Left lung (tissue), 4 donors: ENCODE measurements at regions not wholly inside any gene's neighbourhood (a gene's known extent, or its start where the extent isn't known, plus 50 kb on each side); places are given as distances from the start of the nearest gene placed in this dataset.

ENCODE experiments used
- ATAC-seq: fragments of 200-7000 bp; cut with Tn5 transposase; one replicate; pipeline ENCODE4 v1.9.1; 2020; ENCODE audit warnings: moderate library complexity
- DNase-seq, 4 donors: peaks; one replicate each; pipeline ENCODE4 v3.0.0-alpha.2; 2013 to 2020
- H3K27ac ChIP-seq, 2 donors: fragments of 200-600 bp; sonication (generic) in 1 of 2; one replicate each; pipeline versions ENCODE4 v1.5.0 to v1.8.0; 2020 to 2021
- H3K27me3 ChIP-seq, 2 donors: fragments of 200-600 bp; sonication (generic) in 1 of 2; one replicate each; pipeline versions ENCODE4 v1.5.0 to v1.8.0; 2020 to 2021
- H3K36me3 ChIP-seq, 2 donors: fragments of 200-600 bp; sonication (generic) in 1 of 2; one replicate each; pipeline versions ENCODE4 v1.5.0 to v1.8.0; 2020 to 2021
- H3K4me1 ChIP-seq, 2 donors: fragments of 200-600 bp; one replicate each; pipeline ENCODE4 v1.8.0; 2021
- H3K4me3 ChIP-seq, 2 donors: fragments of 200-600 bp; sonication (generic) in 1 of 2; one replicate each; pipeline versions ENCODE4 v1.5.0 to v1.8.0; 2020 to 2021; ENCODE audit warnings: mild to moderate bottlenecking in 1 of 2
- H3K9me3 ChIP-seq, 2 donors: fragments of 200-600 bp; sonication (generic) in 1 of 2; one replicate each; pipeline versions ENCODE4 v1.5.0 to v1.8.0; 2020 to 2021
- intact Hi-C, 2 donors: fragments of 100-400 bp; cut with DNase I; formaldehyde crosslinking; loops; one replicate each; pipeline versions ENCODE4 v1.11.2 to v1.14.2; 2022
- TF ChIP-seq, protein P1 (sequence below), 2 donors: fragments of 200-600 bp; sonication (generic) in 1 of 2; IDR thresholded peaks; one replicate each; pipeline versions ENCODE4 v1.5.0 to v1.8.0; 2021; ENCODE audit warnings: antibody characterized with exemption in 2 of 2
- donor health status: DM: no; HTN: yes; CAD: no.
- donor health status: DM: no; HTN: no; CAD: no.

DNA sequence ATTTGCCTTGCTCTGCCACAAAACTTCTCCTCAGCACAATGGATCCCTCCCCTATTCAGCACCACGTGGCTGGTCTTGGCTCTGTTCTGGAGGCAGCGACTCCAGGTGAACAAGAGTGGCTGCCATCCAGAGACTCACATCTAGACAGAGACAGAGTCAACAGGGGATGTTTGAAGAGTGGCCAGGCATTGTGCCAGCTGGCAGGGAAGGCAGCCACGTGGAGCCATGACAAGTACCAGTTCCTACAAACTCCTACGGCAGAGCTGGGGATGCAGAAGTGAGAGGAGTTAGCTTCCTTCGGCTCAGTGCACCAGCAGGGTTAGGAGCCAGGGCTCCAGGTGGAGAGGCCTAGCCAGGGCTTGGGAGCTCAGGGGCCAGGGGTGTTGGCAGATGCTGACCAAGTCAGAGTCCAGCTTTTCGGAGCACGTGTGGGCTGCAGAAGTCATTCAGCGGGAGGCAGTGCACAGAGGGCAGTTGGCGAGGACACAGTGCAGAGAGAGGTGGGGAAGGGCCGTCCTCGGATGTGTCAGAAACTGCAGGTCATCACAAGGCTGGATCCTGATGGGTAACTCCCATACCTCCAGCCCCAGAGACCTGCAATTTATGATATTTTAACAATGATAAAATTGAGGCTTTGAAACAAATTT lies 171.7 kb upstream of the PDE10A start:
- H3K36me3 ChIP-seq: no peaks in the 10 kb centered on the region
- intact Hi-C loops: no loop called here
- H3K27ac ChIP-seq: no peak overlapping the region
- peaks cover 3 to 10% of the 10 kb centered on the region in 2 donors for H3K4me1 ChIP-seq
- peaks cover 0 to 13% of the 10 kb centered on the region in 2 donors for H3K27me3 ChIP-seq
- no peak overlapping the region for H3K4me3 ChIP-seq
- ATAC-seq: peak; percentile 99
- TF ChIP-seq, protein P1, sequence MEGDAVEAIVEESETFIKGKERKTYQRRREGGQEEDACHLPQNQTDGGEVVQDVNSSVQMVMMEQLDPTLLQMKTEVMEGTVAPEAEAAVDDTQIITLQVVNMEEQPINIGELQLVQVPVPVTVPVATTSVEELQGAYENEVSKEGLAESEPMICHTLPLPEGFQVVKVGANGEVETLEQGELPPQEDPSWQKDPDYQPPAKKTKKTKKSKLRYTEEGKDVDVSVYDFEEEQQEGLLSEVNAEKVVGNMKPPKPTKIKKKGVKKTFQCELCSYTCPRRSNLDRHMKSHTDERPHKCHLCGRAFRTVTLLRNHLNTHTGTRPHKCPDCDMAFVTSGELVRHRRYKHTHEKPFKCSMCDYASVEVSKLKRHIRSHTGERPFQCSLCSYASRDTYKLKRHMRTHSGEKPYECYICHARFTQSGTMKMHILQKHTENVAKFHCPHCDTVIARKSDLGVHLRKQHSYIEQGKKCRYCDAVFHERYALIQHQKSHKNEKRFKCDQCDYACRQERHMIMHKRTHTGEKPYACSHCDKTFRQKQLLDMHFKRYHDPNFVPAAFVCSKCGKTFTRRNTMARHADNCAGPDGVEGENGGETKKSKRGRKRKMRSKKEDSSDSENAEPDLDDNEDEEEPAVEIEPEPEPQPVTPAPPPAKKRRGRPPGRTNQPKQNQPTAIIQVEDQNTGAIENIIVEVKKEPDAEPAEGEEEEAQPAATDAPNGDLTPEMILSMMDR (IDR thresholded peaks at IDR 0.05): no peak
- no peaks in the 10 kb centered on the region for H3K9me3 ChIP-seq
- DNase-seq: peak in 3 of 4 donors; percentile 82 to 90 (median 87)

DNA sequence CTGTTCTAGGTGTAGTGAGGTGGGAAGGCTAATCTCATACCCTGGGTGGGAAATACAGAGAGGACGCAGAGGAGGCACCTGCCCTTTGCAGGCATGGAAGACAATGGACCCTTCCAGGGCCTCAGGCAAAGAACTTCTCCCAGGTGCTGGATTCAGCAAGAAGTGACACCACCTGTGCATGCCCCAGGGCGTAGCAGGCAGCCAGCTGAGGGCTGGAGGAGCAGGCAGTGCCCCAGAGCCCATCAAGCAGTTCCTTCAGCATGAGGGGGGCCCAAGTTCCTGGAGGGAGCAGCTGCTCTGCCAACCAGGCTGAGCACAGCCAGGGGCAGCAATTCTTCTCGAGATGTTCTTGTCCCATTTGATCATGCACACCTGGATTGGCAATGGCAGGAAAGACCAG lies 170.3 kb upstream of the PDE10A start:
- peaks cover 3 to 10% of the 10 kb centered on the region in 2 donors for H3K4me1 ChIP-seq
- no peak for ATAC-seq
- no peaks in the 10 kb centered on the region for H3K9me3 ChIP-seq
- H3K36me3 ChIP-seq: no peaks in the 10 kb centered on the region
- TF ChIP-seq, protein P1 (IDR thresholded peaks at IDR 0.05): no peak
- DNase-seq: no peak
- no peak overlapping the region for H3K27ac ChIP-seq
- H3K27me3 ChIP-seq: peaks cover 0 to 13% of the 10 kb centered on the region in 2 donors
- no peak overlapping the region for H3K4me3 ChIP-seq
- intact Hi-C loops: no loop called here

DNA sequence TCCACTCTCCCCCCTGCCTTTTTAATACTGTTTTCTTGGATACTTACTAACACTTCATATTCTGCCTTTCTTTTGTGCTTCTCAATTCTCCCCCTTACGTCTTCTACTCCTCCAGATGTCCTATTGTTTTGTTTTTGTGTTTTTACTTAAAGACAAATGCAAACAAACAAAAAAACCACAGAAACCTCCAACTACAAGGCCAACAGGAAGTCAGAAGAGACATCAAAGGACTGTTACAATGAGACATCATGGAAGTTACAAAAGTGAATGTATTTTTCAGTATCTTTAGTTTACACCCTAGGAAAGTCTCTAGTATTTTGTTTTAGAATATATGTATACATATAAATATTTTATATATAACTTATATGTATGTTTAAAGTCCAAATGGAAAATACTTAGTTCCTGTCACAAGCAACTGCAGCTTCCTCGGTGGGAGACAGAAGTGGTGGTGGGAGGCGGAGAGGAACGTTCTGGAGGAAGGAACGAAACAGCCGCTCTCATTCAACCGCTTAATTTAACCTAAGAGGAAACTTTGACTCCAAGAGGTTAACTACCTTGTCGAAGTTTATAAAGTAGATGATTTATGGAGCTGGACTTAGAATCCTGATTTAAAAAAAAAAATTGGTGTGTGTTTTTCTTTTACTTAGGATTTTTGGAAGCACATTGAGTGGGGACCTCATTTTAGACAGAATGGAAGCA lies 168.9 kb upstream of the PDE10A start:
- H3K4me3 ChIP-seq: no peak overlapping the region
- no peaks in the 10 kb centered on the region for H3K36me3 ChIP-seq
- no peak for DNase-seq
- TF ChIP-seq, protein P1 (IDR thresholded peaks at IDR 0.05): no peak
- H3K27ac ChIP-seq: no peak overlapping the region
- no peaks in the 10 kb centered on the region for H3K9me3 ChIP-seq
- H3K4me1 ChIP-seq: peaks cover 3 to 10% of the 10 kb centered on the region in 2 donors
- intact Hi-C loops: no loop called here
- ATAC-seq: no peak
- H3K27me3 ChIP-seq: peaks cover 0 to 13% of the 10 kb centered on the region in 2 donors

DNA sequence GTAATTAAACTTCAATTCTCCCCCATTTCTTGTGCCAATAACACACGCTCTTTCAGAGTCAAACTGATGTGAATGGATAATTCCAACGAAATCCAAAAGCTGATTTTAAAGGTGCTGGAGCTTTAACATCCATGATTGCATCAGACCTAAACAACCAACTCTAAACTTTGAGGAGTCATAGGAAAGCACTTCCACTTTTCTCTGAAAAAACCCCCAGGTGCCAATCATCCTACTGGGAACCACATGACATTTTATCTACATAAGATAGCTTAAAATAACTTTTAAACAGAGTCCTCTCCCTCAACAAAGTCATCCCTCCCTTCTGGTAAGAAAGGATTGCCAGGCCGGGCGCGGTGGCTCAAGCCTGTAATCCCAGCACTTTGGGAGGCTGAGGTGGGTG lies 167.7 kb upstream of the PDE10A start:
- TF ChIP-seq, protein P1 (IDR thresholded peaks at IDR 0.05): no peak
- H3K9me3 ChIP-seq: no peaks in the 10 kb centered on the region
- intact Hi-C loops: no loop called here
- ATAC-seq: no peak
- DNase-seq: no peak
- H3K36me3 ChIP-seq: no peaks in the 10 kb centered on the region
- no peak overlapping the region for H3K4me3 ChIP-seq
- no peak overlapping the region for H3K27ac ChIP-seq
- H3K4me1 ChIP-seq: peaks cover 3 to 10% of the 10 kb centered on the region in 2 donors
- peaks cover 0 to 13% of the 10 kb centered on the region in 2 donors for H3K27me3 ChIP-seq

DNA sequence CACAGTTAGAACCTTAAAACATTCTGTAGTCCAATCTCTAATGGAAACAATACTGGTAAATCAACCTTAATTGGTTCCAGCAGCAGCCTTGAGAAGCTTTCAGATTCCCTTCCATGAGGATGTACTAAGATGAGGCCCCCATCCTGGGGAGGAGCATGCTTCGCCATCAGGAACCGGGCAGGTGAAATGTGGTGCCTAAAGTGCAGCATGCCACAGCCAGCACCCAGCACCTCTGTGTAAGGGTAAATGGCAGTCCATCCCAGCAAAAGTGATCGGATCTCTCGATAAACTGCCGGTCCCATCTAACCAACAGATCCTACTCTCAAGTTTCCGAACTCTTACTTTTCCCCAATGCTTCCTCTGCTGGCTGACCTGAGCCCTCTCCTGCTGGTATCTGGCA lies 166.3 kb upstream of the PDE10A start:
- Histone ChIP-seq H3K27me3 (peaks cover 0 to 13% of the 10 kb centered on the region in 2 donors), H3K4me1 (no peaks in the 10 kb centered on the region), H3K4me3 (no peak overlapping the region), H3K27ac (no peak overlapping the region), H3K36me3 (no peaks in the 10 kb centered on the region), H3K9me3 (no peaks in the 10 kb centered on the region)
- DNase-seq (no peak), ATAC-seq (no peak)
- intact Hi-C loops: no loop called here
- TF ChIP-seq, protein P1 (IDR thresholded peaks at IDR 0.05): no peak
